ENCODE measurements at regions not wholly inside any gene's neighbourhood (a gene's known extent, or its start where the extent isn't known, plus 50 kb on each side); places are given as distances from the start of the nearest gene placed in this dataset.

GRCh38 chr14:66291756-66292155 is 194.4 kb upstream of the CCDC196 start:
- no peak for TF ChIP-seq RARB (CRISPR knock-in tag; IDR thresholded peaks at IDR 0.05)
- TF ChIP-seq BACH2 (CRISPR knock-in tag; IDR thresholded peaks at IDR 0.05; ENCODE audit: borderline replicate concordance): no peak

GRCh38 chr14:66293533-66294105 is 192.6 kb upstream of the CCDC196 start:
- TF ChIP-seq ZFP3 (CRISPR knock-in tag; IDR thresholded peaks at IDR 0.05): no peak
- no peak for TF ChIP-seq OSR1 (CRISPR knock-in tag; IDR thresholded peaks at IDR 0.05)
- no peak for TF ChIP-seq CREB5 (CRISPR knock-in tag; IDR thresholded peaks at IDR 0.05; ENCODE audit: low read depth)
- TF ChIP-seq ARNTL (CRISPR knock-in tag; IDR thresholded peaks at IDR 0.05; ENCODE audit: borderline replicate concordance, low read depth): no peak
- TF ChIP-seq ESRRG (CRISPR knock-in tag; IDR thresholded peaks at IDR 0.05): no peak
- no peak for TF ChIP-seq GLIS3 (CRISPR knock-in tag; IDR thresholded peaks at IDR 0.05)
- no peak for TF ChIP-seq ZFP30 (CRISPR knock-in tag; IDR thresholded peaks at IDR 0.05)
- no peak for TF ChIP-seq TSHZ2 (CRISPR knock-in tag; IDR thresholded peaks at IDR 0.05)
- no peak for TF ChIP-seq PPARA (CRISPR knock-in tag; IDR thresholded peaks at IDR 0.05; ENCODE audit: borderline replicate concordance)
- TF ChIP-seq CSDC2 (CRISPR knock-in tag; IDR thresholded peaks at IDR 0.05): no peak
- no peak for TF ChIP-seq ZNF565 (CRISPR knock-in tag; conservative IDR thresholded peaks at IDR 0.05; ENCODE audit: low read depth)
- no peak for TF ChIP-seq RARB (CRISPR knock-in tag; IDR thresholded peaks at IDR 0.05)
- TF ChIP-seq POU6F1 (CRISPR knock-in tag; IDR thresholded peaks at IDR 0.05; ENCODE audit: borderline replicate concordance, low read depth): no peak
- no peak for TF ChIP-seq TOX (CRISPR knock-in tag; IDR thresholded peaks at IDR 0.05; ENCODE audit: borderline replicate concordance)
- no peak for TF ChIP-seq ISL1 (CRISPR knock-in tag; IDR thresholded peaks at IDR 0.05)
- TF ChIP-seq SNAI2 (CRISPR knock-in tag; IDR thresholded peaks at IDR 0.05): no peak
- ATAC-seq: no peak

More at GRCh38 chr14:66291756-66292155, 194.4 kb upstream of the CCDC196 start:
- ATAC-seq: no peak

- no peak for TF ChIP-seq ESRRG (CRISPR knock-in tag; IDR thresholded peaks at IDR 0.05)
Observed at GRCh38 chr14:66295386-66295785, 190.8 kb upstream of the CCDC196 start.

GRCh38 chr14:66300886-66301285 is 185.3 kb upstream of the CCDC196 start:
- ATAC-seq: no peak
- TF ChIP-seq SNAI2 (CRISPR knock-in tag; IDR thresholded peaks at IDR 0.05): no peak
- TF ChIP-seq RARB (CRISPR knock-in tag; IDR thresholded peaks at IDR 0.05): no peak
- no peak for TF ChIP-seq CSRNP3 (CRISPR knock-in tag; IDR thresholded peaks at IDR 0.05)
- no peak for TF ChIP-seq BACH2 (CRISPR knock-in tag; IDR thresholded peaks at IDR 0.05; ENCODE audit: borderline replicate concordance)
- TF ChIP-seq PATZ1 (CRISPR knock-in tag; IDR thresholded peaks at IDR 0.05; ENCODE audit: borderline replicate concordance): no peak
- no peak for TF ChIP-seq ARNTL (CRISPR knock-in tag; IDR thresholded peaks at IDR 0.05; ENCODE audit: borderline replicate concordance, low read depth)
- no peak for TF ChIP-seq ZFP3 (CRISPR knock-in tag; IDR thresholded peaks at IDR 0.05)
- TF ChIP-seq ZC3H10 (CRISPR knock-in tag; IDR thresholded peaks at IDR 0.05): no peak
- no peak for TF ChIP-seq TSHZ2 (CRISPR knock-in tag; IDR thresholded peaks at IDR 0.05)
- no peak for TF ChIP-seq PPARA (CRISPR knock-in tag; IDR thresholded peaks at IDR 0.05; ENCODE audit: borderline replicate concordance)
- no peak for TF ChIP-seq CREB5 (CRISPR knock-in tag; IDR thresholded peaks at IDR 0.05; ENCODE audit: low read depth)
- TF ChIP-seq OSR1 (CRISPR knock-in tag; IDR thresholded peaks at IDR 0.05): no peak
- no peak for TF ChIP-seq ISL1 (CRISPR knock-in tag; IDR thresholded peaks at IDR 0.05)
- TF ChIP-seq TCF4 (CRISPR knock-in tag; IDR thresholded peaks at IDR 0.05; ENCODE audit: borderline replicate concordance): no peak
- no peak for TF ChIP-seq ZNF8 (CRISPR knock-in tag; IDR thresholded peaks at IDR 0.05)

More at GRCh38 chr14:66295386-66295785, 190.8 kb upstream of the CCDC196 start:
- ATAC-seq: no peak

Data from SK-N-SH treated with all-trans-retinoic acid at 6 μM for 48 hours (cell line).